Activated CD8-positive, alpha-beta memory T cell treated with anti-CD3 and anti-CD28 coated beads for 1 hour (primary cell): ENCODE measurements at regions not wholly inside any gene's neighbourhood (a gene's known extent, or its start where the extent isn't known, plus 50 kb on each side); places are given as distances from the start of the nearest gene placed in this dataset.

Experiments
- DNase-seq, 2 donors: peaks; one replicate each; pipeline ENCODE4 v3.0.0-alpha.2; 2020; ENCODE audit warnings: low read depth in 1 of 2; ENCODE audit errors: extremely low read depth in 1 of 2

DNA sequence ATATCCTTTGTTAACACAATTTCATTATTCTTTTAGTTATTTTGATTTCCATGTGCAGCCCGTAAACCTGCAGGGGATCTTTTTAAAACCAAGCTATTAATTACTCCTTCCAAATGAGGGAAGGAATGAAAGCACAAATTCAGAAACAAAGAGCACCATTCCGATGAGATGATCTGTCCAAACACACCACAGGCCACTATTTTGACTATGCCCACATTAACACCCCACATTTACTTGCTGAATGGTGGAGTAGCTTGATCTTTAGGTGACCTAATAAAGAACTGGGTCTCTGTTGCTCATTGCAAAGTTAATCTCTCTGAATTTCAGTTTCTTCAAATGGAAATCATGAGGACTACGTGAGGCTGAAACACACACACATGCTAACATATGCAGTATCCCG is 218.0 kb downstream of the IRS1 start:
- no peak for DNase-seq

DNA sequence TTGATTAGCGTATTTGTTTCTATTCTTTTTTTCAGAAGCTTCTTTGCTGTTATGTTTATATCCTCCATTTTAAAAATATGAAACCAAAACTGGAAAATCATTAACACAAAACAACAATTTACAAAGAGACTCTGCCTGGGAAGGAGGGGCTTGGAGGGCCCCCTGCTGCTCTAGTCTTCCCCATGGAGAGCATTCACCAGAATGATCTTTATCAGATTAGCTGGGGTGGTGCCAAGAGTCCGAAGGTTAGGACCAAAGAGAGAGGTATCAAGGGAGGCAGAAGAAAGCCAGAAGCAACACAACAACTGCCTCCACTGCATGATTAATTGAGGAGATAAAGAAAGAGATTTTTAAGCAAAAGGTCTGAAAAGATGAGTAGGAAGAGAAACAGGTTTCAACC is 218.6 kb downstream of the IRS1 start:
- no peak for DNase-seq

DNA sequence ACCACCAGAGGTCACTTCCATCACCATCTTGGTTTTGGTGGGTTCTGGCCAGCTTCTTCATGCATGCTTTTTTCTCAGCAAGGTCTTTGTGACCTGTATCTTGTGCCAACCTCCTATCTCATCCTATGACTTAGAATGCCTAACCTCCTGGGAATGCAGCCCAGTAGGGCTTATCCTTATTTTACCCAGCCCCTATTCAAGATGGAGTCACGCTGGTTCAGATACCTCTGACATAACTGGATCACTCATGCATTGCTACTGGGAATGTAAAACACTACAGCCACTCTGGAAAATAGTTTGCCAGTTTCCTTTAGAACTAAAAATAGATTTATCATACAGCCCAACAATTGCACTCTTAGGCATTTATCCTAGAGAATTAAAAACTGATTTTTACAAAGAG is 219.2 kb downstream of the IRS1 start:
- no peak for DNase-seq

DNA sequence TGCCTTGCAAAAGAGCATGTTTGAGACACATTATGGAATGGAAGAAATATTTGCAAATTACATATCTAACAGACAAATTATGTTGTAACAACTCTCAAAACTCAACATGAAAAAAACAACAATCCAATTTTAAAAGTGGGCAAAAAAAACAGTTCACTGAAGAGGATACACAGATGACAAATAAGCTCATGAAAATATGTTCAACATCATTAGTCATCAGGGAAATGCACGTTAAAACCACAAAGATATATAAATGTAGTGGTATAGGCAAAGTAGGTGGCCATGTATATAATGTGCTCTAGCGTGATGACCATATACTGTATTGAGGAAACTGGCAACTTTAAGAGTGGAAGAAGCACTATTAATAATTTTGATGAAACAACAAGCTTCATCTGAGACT is 220.1 kb downstream of the IRS1 start:
- DNase-seq: no peak

DNA sequence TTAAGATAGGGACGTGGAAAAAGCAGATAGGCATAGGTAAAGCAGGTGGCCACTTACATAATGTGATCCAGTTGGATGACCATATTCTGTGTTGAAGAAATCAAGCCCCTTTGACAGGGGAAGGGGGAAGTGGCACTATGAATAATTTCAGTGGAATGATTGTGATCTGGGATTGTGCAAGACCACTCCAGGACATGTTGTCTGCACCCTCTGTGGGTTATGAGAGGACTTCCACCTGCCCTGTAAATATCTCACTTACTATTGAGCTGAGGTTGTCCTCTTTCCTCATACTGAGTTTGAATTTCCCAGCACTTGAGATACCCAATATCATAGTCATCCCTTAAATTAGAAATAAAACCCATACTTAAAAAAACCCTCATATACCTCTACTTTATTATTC is 220.7 kb downstream of the IRS1 start:
- no peak for DNase-seq

DNA sequence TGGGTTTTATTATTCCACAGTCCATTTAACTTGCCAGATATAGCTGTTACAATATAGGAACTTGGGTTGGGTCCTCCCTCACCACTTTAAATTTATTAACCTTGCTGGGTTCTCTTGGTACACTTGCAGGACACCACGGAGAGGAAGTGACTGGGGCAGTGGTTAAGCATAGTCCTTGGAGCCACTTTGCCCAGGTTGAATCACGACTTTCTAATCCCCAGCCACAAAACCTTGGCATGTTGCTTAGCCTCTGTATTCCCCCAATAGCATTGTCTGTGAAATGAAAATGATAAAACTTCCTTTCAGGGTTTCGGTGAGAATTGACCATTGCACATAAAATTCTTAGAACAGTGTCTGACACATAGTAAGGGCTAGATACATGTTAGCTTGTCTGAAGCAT is 221.2 kb downstream of the IRS1 start:
- DNase-seq: no peak

DNA sequence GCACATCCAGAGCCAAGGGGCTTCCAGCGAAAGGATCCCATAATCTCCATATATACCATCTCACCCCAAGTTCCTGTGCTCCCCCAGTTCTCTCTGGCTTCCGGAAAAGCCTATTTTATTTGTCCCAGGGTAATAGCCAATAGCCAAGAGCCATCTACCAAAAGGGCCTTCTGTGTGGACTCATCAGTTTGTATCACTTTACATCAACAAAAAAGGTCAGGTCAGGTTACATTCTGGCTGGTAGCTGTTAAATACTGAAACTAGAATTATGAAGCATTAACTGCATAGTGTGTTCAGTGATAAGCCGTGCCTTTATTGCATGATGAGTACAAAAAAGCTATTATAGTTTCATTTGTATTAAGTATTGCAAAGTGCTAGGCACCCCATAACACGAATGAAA is 223.7 kb downstream of the IRS1 start:
- no peak for DNase-seq

DNA sequence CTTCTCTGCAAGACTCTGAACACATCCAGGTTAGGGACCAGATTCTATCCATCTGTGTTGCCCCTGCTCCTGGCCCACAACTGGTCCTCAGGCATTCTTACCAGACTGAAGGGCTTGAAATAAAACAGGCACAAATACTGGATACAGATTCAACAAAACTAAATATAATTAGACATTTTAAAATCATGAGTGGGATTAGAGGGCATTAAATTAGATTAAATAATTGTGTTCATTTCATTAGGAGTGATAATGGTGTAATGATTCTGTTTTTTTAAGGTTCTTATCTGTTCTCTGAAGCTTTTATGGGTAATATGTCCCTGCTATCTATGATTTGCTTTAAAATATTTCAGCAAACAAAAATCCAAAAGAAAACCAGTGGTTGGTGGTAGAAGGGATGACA is 226.5 kb downstream of the IRS1 start:
- DNase-seq: no peak

DNA sequence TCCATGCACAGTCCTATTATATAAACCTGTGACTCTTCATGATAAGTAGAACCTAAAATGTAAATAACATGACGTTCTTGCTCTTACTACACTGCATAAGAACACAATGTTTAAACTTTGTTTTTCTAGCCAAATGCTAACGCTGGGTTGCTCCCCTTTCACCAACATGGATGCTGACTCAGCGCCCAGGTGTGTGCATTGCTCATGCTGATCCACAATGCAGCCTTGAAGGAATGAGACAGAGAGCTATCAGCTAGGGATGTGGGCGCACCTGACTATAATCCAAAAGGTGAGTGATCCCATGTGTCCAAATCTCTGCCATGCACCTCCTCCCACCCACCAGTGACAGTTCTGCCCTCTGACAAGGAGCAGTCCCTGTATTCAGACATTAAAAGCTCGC is 235.0 kb downstream of the IRS1 start:
- no peak for DNase-seq

DNA sequence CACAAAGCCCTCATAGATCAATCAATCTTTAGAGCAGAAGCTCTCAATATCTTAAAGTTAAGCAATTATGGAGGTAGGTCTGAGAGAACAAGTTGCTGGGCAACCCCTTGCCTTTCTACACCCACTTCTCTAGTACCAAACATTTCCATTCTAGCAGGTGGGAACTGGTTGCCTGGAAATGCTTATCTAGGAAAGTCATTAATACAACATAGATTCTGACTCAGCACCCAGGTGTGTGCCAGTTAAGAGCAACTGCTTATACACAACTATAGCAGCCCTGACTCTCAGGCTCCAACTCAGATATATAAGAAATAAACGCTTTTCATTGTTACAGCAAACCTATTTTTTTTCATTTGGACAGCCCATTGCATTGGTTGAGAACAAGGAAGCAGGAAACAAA is 237.7 kb downstream of the IRS1 start:
- DNase-seq: no peak

DNA sequence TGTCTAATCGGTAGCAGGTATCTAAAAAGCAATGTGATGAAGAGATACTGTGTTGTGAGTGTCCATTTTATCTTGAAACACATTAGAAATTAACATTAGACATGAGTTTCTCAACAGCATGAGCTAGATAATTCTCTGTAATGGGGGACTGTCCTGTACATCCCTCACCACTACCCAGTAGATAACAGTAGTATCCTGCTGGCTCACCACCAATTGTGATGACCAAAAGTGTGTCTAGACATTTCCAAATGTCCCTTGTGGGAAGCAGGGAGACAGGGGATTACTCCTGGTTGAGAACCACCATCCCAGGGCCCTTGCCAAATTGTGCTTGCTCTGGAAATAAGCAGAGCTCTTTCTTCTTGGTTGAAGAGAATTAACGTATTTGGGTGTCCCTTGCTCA is 239.3 kb downstream of the IRS1 start:
- no peak for DNase-seq

DNA sequence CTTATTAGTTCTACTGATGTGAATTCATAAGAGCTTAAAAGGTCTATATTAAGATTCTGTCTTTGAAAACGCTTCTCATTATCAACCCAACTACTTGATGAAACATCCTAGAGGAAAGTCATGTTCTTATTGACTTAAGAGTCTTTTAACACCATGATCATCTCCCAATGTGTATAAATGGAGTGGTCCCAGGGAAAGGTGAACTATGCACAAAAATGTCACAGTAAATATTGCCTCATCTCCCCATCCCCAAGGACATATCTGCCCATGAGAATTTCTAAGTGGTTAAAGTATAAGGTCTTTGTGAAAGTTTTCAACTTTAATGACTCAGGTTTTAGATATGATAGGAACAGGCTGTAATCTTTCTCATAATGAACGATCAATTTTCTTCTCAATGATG is 240.1 kb downstream of the IRS1 start:
- DNase-seq: no peak

DNA sequence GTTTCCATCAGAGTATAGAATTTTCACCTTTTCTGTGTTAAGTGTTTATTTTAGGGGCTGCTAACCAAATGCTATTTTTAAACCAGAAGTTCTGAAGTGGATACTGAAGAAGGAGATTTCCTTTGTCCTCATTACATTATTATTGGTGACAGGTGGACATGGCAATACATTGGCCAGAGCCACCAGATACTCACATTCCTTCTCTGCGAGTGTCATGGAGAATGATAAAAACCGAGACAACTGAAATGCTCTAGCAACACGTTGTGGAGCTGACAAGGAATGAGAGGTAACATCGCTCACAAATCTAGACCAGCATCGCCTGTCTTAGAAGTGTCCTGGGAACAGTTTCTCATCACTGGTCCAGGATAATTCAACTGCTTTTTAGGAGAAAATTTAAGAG is 241.2 kb downstream of the IRS1 start:
- DNase-seq: no peak

DNA sequence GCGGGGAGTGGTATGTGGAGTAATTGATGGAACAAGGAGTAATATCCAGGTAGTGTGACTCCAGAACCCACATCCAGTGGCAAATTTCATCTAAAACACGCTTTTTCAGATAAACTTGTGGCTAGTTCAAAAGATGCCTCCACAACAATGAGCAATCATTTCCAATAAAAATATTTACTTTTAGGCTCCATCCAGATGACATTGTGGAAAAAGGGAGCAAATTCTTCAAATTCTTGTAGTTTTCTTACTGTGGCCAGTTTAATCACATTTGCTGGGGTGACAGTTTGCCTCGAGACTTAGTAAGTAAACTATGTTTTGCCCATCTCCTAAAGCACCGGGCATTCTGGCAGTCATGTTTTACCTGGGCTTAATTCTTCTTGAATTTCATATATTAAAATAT is 243.6 kb downstream of the IRS1 start:
- DNase-seq: no peak

DNA sequence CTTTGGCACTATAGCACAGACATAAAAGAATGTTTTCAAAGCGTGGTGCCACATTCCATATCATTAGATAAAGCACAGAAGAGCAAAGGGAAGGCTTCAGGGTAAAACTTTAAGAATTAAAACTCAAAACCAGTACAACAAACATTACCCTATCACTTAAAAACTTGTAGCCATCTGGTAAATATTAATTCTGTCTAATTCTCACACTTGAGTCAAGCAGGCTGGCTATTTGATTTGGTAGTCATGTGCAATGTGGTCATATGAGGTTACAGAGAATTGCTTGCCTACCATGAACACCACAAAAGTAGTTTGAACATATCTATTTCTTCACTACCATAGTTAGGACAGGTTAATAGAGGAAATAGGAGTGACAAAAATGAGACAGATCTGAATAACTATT is 244.9 kb downstream of the IRS1 start:
- no peak for DNase-seq

DNA sequence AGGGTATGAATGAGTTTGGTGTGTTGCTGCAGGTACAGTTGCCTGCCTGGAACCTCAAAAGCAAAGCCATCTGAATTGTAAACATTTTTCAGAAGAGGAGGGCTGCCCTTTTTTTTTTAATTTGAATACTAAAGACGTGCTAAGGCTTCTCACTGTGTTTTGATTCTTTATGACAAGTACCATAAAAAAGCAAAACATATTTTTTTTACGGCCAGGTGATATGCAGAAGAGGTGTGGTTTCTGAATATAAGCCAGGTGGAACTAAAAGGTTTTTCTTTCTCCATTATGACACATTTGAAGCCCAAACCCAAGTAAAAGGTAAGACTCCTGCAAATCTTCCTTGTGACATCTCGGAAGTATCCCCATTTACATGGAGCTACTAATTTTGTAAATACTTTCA is 246.3 kb downstream of the IRS1 start:
- no peak for DNase-seq

DNA sequence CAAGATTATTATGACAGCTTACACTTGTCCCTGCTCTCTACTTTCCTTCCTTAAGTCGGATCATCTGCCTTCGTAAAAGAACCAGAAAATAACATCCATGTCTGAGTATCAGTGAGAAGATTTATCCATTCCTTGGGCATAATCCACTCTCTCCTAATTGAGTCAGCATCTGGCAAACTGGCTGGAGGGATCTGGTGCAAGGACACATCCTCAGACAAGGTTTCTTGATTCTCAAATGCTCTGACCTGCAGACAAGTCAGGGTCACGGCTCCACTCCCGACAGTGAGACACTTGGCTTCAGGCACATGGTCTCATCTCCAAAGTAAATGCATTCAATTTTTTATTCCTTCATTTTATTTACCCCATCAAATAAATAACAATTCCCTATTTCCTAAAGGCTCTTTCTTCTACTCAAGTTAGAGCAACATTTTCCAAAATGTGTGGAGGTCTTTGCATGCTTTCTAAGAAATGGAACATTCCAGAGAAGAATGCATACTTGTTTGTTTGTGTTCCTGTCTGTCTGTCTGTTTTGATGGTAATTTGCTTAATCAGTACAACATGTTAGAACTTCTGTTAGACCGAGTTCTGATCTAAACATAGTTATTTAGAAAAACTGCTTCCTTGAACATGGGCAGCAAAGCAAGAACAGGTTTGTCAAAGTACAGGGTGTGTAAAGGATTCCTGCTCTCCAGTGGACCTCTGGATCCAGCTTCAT is 246.9 kb downstream of the IRS1 start:
- no peak for DNase-seq

DNA sequence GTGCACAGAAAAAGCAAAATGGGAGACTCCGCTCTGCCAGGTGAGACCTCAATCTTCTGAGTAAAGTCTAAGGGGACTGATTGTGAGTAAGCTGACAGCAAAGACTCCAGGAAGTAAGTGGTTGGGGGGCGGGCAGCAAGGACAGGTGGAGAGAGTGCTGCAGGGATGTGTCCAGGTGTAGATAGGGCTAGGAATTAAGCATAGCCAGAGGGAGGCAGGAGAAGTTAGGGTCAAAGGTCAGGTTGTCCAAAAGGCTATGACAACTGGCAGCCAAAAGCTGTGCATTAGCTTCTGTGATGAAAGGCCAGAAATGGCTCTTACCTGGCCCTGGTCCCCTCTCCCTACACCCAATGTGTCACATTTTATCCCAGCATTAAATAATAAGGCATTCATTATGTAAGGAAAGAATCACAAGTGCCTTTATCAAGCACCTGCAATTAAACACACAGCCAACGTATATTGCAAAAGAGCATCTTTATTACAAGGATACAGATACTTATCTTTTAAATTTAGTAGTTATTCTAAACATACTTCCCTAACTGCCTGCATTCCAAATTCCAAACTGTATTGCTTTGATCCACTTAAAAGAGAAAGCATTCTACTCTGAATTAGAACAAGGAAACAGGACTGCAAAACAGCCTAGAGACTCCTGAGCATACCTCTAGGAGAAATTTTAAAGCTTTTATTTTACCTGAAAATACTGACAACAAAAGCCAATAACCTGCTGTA is 247.9 kb downstream of the IRS1 start:
- DNase-seq: no peak

DNA sequence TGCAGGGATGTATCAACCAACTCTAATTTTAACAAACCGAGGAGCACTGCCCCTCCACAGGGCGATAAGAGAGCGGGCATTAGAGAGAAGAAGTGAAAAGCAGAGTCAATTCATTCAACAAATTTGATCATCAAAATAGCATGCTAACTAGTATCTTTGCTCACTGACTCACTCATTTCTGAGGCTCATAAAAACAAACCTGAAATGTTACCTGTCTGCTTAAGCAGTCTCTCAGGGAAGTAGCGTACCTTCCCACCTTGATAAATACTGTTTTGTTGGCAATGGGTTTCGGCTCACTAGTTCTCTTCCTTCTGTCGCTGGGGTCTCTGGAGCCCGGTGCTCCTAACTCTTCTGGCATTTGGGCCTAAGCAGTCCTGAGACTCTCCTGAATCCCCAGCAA is 248.8 kb downstream of the IRS1 start:
- no peak for DNase-seq

DNA sequence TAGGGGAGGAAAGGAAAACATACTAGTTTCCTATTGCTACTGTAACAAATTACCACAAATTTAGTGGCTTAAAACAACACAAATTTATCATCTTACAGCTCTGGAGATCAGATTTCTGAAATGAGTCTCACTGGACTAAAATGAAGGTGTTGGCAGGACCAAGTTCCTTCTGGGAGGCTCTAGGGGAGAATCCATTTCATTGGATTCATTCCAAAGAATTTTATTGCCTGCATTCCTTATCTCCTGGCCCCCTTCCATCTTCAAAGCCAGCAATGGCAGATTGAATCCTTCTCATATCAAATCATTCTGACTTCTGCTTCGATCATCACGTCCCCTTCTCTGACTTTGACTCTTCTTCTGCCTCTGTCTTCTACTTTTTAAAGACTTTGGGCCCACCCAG is 250.9 kb downstream of the IRS1 start:
- DNase-seq: no peak

DNA sequence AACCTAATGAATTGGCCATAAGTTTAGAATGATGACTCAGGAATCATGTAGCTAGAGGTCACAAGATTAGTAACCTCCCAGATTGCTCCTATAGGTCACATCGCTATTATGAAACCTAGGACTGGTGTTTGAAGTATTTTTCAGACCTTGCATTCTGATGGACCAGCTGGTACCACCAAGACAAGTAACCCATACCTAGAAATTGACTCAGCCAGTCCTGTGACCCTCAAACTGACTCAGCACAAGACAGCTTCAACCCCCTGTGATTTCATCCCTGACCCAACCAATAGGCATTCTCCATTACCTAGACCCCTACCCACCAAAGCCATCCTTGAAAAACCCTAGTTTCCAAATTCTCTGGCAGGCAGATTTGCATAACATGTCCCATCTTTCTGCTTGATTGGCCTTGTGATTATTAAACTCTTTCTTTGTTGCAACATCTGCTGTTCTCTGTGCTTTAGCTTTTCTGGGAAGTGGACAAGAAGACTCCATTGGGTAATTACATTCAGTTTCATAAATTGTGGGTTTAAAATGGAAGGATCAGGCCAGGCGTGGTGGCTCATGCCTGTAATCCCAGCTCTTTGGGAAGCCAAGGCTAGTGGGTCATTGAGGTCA is 254.9 kb downstream of the IRS1 start:
- no peak for DNase-seq

DNA sequence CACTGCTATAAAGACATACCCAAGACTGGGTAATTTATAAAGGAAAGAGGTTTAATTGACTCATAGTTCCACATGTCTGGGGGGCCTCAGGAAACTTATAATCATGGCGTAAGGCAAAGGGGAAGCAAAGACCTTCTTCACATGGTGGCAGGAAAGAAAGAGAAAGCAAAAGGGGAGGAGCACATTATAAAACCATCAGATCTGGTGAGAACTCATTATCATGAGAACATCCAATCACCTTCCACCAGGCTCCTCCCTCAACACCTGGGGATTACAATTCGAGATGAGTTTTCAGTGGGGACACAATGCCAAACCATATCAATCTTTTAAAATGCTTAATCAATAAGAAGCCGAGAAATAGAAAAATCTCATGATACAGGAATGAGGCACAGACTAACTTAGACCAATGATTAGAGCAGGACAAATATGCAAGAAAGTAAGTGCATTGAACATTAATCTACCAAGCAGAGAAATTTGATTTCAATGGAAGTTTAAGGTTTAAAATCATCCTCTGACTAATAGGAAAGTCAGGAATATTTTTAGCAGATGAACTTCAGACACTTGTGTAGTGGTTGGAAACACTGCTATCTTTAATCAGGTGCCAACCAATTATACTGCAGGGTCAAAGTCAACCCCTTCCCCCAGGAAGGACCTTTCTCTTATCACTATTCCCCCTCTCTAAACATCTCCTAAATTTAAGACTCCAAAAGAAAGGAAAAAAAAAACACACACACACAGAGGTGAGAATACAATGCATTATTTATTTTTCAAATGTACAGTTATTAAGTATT is 259.2 kb downstream of the IRS1 start:
- no peak for DNase-seq
